GM12891 (cell line): ENCODE measurements at regions not wholly inside any gene's neighbourhood (a gene's known extent, or its start where the extent isn't known, plus 50 kb on each side); places are given as distances from the start of the nearest gene placed in this dataset.

Experiments used
- POLR2A ChIP-seq: IDR thresholded peaks from 2 replicates; pipeline ENCODE4 v1.6.1; 2011; ENCODE audit warnings: low read depth, low read length, control low read depth
- POLR2AphosphoS5 ChIP-seq: IDR thresholded peaks from 2 replicates; pipeline ENCODE4 v1.6.1; 2011; ENCODE audit warnings: low read depth, low read length, control low read depth

- TF ChIP-seq POLR2A (no peak), POLR2AphosphoS5 (no peak)
Observed at GRCh38 chr6:15993716-15994228, 135.1 kb upstream of the MYLIP start.
